ENCODE measurements at regions not wholly inside any gene's neighbourhood (a gene's known extent, or its start where the extent isn't known, plus 50 kb on each side); places are given as distances from the start of the nearest gene placed in this dataset.

- Histone ChIP-seq H3K27ac (ENCODE audit: insufficient read depth, low read length) (no peak overlapping the region), H2BK15ac (ENCODE audit: low read depth, low read length) (no peak overlapping the region), H2BK120ac (ENCODE audit: low read depth, low read length) (no peak overlapping the region), H2AK5ac (ENCODE audit: low read depth, low read length) (no peak overlapping the region), H3K79me1 (ENCODE audit: low read depth in 1 of 2, low read length in 2 of 2) (no peaks in the 10 kb centered on the region), H3K9me3 (ENCODE audit: control insufficient read depth, insufficient read depth, low read length) (peaks cover 17% of the 10 kb centered on the region), H2AK9ac (replicated peaks; ENCODE audit: low read depth, low read length, poor library complexity) (no peak overlapping the region), H4K8ac (ENCODE audit: low read depth in 2 of 2, low read length in 2 of 2) (no peak overlapping the region), H4K20me1 (ENCODE audit: insufficient read depth, low read length) (no peaks in the 10 kb centered on the region), H3K9ac (ENCODE audit: low read depth, low read length) (no peak overlapping the region), H3K23ac (ENCODE audit: low read depth, low read length) (no peak overlapping the region), H3K56ac (ENCODE audit: extremely low read depth, insufficient read depth, low read length) (no peak overlapping the region), H2AFZ (replicated peaks; ENCODE audit: low read length, poor library complexity) (no peak overlapping the region), H4K91ac (ENCODE audit: insufficient read depth, low read depth, low read length) (no peak overlapping the region), H3K4me1 (ENCODE audit: control insufficient read depth, insufficient read depth, low read length) (no peaks in the 10 kb centered on the region), H3K18ac (ENCODE audit: low read depth, low read length) (no peak overlapping the region), H2BK5ac (ENCODE audit: low read depth, low read length, poor library complexity, severe bottlenecking) (no peak overlapping the region), H3K9me1 (ENCODE audit: insufficient read depth, low read length) (no peaks in the 10 kb centered on the region), H3K4me3 (ENCODE audit: insufficient read depth, low read depth, low read length) (no peak overlapping the region), H3K14ac (replicated peaks; ENCODE audit: low read depth, low read length) (no peak overlapping the region), H2BK20ac (ENCODE audit: low read depth, low read length) (no peak overlapping the region), H4K5ac (ENCODE audit: low read depth, low read length) (no peak overlapping the region), H3K36me3 (ENCODE audit: control insufficient read depth, insufficient read depth, low read length) (no peaks in the 10 kb centered on the region), H3K27me3 (ENCODE audit: control insufficient read depth, insufficient read depth, low read length) (no peaks in the 10 kb centered on the region), H3K4ac (ENCODE audit: low read depth, low read length) (no peak overlapping the region), H3K4me2 (ENCODE audit: low read depth, low read length) (no peak overlapping the region)
- no CpG with 5 or more reads among the region's 3 CpGs for WGBS, 2 experiments (ENCODE audit: extremely low coverage in 2 of 2, insufficient read length in 1 of 2)
- CTCF ChIA-PET: no interaction called here
- dilution Hi-C loops (cut with HindIII; ENCODE audit: low sequenced_read_pairs, unreplicated experiment) (no loop called here), in situ Hi-C loops (cut with MboI; ENCODE audit: low sequenced_read_pairs) (no loop called here), intact Hi-C loops (cut with micrococcal nuclease) (no loop called here)
- DNase-seq (no peak), ATAC-seq (ENCODE audit: low read depth) (no peak)
- no TSS peak for BruUV-seq (replicated peaks)
- TF ChIP-seq RAD21 (IDR thresholded peaks at IDR 0.05; ENCODE audit: low read length): no peak
- TF ChIP-seq RFX5 (IDR thresholded peaks at IDR 0.05; ENCODE audit: low read depth, low read length): no peak
- POLR2A ChIA-PET (ENCODE audit: unreplicated experiment): no interaction called here
These were observed 383.7 kb upstream of the ZNF507 start for GRCh38 chr19:31961667-31962066.

Measured in IMR-90 (cell line).